Liver (tissue), 3 donors: ENCODE measurements at regions not wholly inside any gene's neighbourhood (a gene's known extent, or its start where the extent isn't known, plus 50 kb on each side); places are given as distances from the start of the nearest gene placed in this dataset.

Experiments
- CTCF ChIP-seq: fragments of 150-350 bp; IDR thresholded peaks from 2 replicates; pipeline ENCODE4 v1.5.1; 2017; ENCODE audit warnings: improper control_type of control experiment, low read depth, low read length; ENCODE audit not compliant: missing input control
- HNF4A ChIP-seq, 2 donors: conservative IDR thresholded peaks; 2 replicates each; pipeline ENCODE4 v1.6.1; 2016; ENCODE audit warnings: antibody characterized with exemption in 2 of 2, mild to moderate bottlenecking in 2 of 2
- JUND ChIP-seq, 2 donors: IDR thresholded peaks; 2 replicates each; pipeline ENCODE4 v1.6.1; 2016; ENCODE audit warnings: antibody characterized with exemption in 2 of 2
- MAX ChIP-seq: IDR thresholded peaks from 2 replicates; pipeline ENCODE4 v1.6.1; 2016; ENCODE audit warnings: antibody characterized with exemption
- NR2F2 ChIP-seq: IDR thresholded peaks from 2 replicates; pipeline ENCODE4 v1.6.1; 2016; ENCODE audit warnings: antibody characterized with exemption
- RAD21 ChIP-seq, 2 donors: IDR thresholded peaks; 2 replicates each; pipeline ENCODE4 v1.6.1; 2016; ENCODE audit warnings: antibody characterized with exemption in 2 of 2, mild to moderate bottlenecking in 2 of 2
- TAF1 ChIP-seq: conservative IDR thresholded peaks from 2 replicates; pipeline ENCODE4 v1.6.1; 2016; ENCODE audit warnings: antibody characterized with exemption, mild to moderate bottlenecking
- donor health status: healthy.
- donor health status: healthy.

- TF ChIP-seq JUND (IDR thresholded peaks at IDR 0.05) (no peak), CTCF (no peak), HNF4A (conservative IDR thresholded peaks at IDR 0.05) (no peak), RAD21 (IDR thresholded peaks at IDR 0.05) (no peak), MAX (no peak), NR2F2 (no peak), TAF1 (no peak)
Measured at GRCh38 chr2:168330624-168331423, 83.4 kb upstream of the STK39 start.
